ENCODE measurements at regions not wholly inside any gene's neighbourhood (a gene's known extent, or its start where the extent isn't known, plus 50 kb on each side); places are given as distances from the start of the nearest gene placed in this dataset.

GRCh38 chr5:16013334-16014065 lies 166.1 kb downstream of the MARCHF11 start:
- DNase-seq (ENCODE audit: low read depth) = peak; percentile 13

GRCh38 chr5:16009256-16009655 lies 170.3 kb downstream of the MARCHF11 start:
- no peak for DNase-seq (ENCODE audit: low read depth)

GRCh38 chr5:16007750-16008415 lies 171.7 kb downstream of the MARCHF11 start:
- no peak for DNase-seq (ENCODE audit: low read depth)

GRCh38 chr5:16005225-16005624 lies 174.4 kb downstream of the MARCHF11 start:
- no peak for DNase-seq (ENCODE audit: low read depth)

GRCh38 chr5:16000056-16000455 lies 179.5 kb downstream of the MARCHF11 start:
- DNase-seq (ENCODE audit: low read depth) = no peak

GRCh38 chr5:15995341-15996052 lies 184.1 kb downstream of the MARCHF11 start:
- DNase-seq (ENCODE audit: low read depth) = peak; percentile 23

- no peak for DNase-seq (ENCODE audit: low read depth)
Observed at GRCh38 chr5:15993919-15994318, 185.7 kb downstream of the MARCHF11 start.

- DNase-seq (ENCODE audit: low read depth) = peak; percentile 31
Observed at GRCh38 chr5:15993334-15993733, 186.3 kb downstream of the MARCHF11 start.

GRCh38 chr5:15992918-15993317 lies 186.7 kb downstream of the MARCHF11 start:
- DNase-seq (ENCODE audit: low read depth) = peak; percentile 37

- DNase-seq (ENCODE audit: low read depth) = no peak
Observed at GRCh38 chr5:15991586-15991985, 188.0 kb downstream of the MARCHF11 start.
